Esophagus muscularis mucosa (tissue), 4 donors: ENCODE measurements at regions not wholly inside any gene's neighbourhood (a gene's known extent, or its start where the extent isn't known, plus 50 kb on each side); places are given as distances from the start of the nearest gene placed in this dataset.

ENCODE experiments used
- CTCF ChIP-seq, 3 experiments: fragments of 200-600 bp in 2 of 3; fragments of 450-650 bp in 1 of 3; sonication (generic) in 2 of 3; IDR thresholded peaks; one replicate each; pipeline ENCODE4 v1.5.1; 2017 to 2019; ENCODE audit warnings: antibody characterized with exemption in 3 of 3, mild to moderate bottlenecking in 2 of 3, moderate library complexity in 1 of 3
- EP300 ChIP-seq: sonication (generic); formaldehyde crosslinking; IDR thresholded peaks from one replicate; pipeline ENCODE4 v1.6.1; 2017; ENCODE audit warnings: antibody characterized with exemption
- POLR2AphosphoS5 ChIP-seq, 2 donors: sonication (generic); formaldehyde crosslinking; IDR thresholded peaks; one replicate each; pipeline ENCODE4 v1.6.1; 2017; ENCODE audit warnings: antibody characterized with exemption in 2 of 2

GRCh38 chr11:82601711-82602110, 132.0 kb downstream of the FAM181B start:
- TF ChIP-seq CTCF (IDR thresholded peaks at IDR 0.05) (no peak), POLR2AphosphoS5 (IDR thresholded peaks at IDR 0.05) (no peak), EP300 (no peak)
